Mesothelial cell of epicardium (in vitro differentiated cells): ENCODE measurements at regions not wholly inside any gene's neighbourhood (a gene's known extent, or its start where the extent isn't known, plus 50 kb on each side); places are given as distances from the start of the nearest gene placed in this dataset.
"Not testable (repeated sequence)": the region's sequence is repeated elsewhere in the genome, so short reads cannot be mapped to it uniquely, and the experiment has no call there.

Experiments used
- DNase-seq, 2 experiments: peaks; one replicate each; pipeline ENCODE4 v3.0.0; 2021; ENCODE audit warnings: low spot score in 2 of 2; ENCODE audit not compliant: unreplicated experiment in 2 of 2
- H3K27ac Mint-ChIP-seq: 2 replicates; pipeline ENCODE4 v1.8.0; 2021; ENCODE audit warnings: mixed read lengths
- H3K27me3 Mint-ChIP-seq: 2 replicates; pipeline ENCODE4 v1.8.0; 2021; ENCODE audit warnings: low read depth, mixed read lengths
- H3K36me3 Mint-ChIP-seq: 2 replicates; pipeline ENCODE4 v1.8.0; 2021; ENCODE audit warnings: mixed read lengths
- H3K4me1 Mint-ChIP-seq: 2 replicates; pipeline ENCODE4 v1.8.0; 2021; ENCODE audit warnings: mixed read lengths
- H3K4me3 Mint-ChIP-seq: 2 replicates; pipeline ENCODE4 v1.8.0; 2021; ENCODE audit warnings: mild to moderate bottlenecking, moderate library complexity, mixed read lengths
- H3K9me3 Mint-ChIP-seq: 2 replicates; pipeline ENCODE4 v1.8.0; 2021; ENCODE audit warnings: mixed read lengths
- CTCF ChIP-seq: fragments of 200-600 bp; sonication (generic); IDR thresholded peaks from one replicate; pipeline ENCODE4 v1.5.0; 2021; ENCODE audit warnings: antibody characterized with exemption; ENCODE audit not compliant: unreplicated experiment

- no peaks in the 10 kb centered on the region for H3K36me3 Mint-ChIP-seq
- no peak for DNase-seq
- H3K27me3 Mint-ChIP-seq = no peaks in the 10 kb centered on the region
- no peak for TF ChIP-seq CTCF
- H3K4me3 Mint-ChIP-seq = no peak overlapping the region
- no peak overlapping the region for H3K27ac Mint-ChIP-seq
- no peaks in the 10 kb centered on the region for H3K4me1 Mint-ChIP-seq
- no peaks in the 10 kb centered on the region for H3K9me3 Mint-ChIP-seq
Observed at GRCh38 chrX:7343181-7343580, 195.2 kb upstream of the PUDP start.

- not testable (repeated sequence) for DNase-seq, H3K4me3 Mint-ChIP-seq, H3K27ac Mint-ChIP-seq, H3K4me1 Mint-ChIP-seq, H3K27me3 Mint-ChIP-seq
- peaks cover 12% of the 10 kb centered on the region for H3K9me3 Mint-ChIP-seq
- H3K36me3 Mint-ChIP-seq = peaks cover 14% of the 10 kb centered on the region
Observed at GRCh38 chrX:7335816-7336362, 187.9 kb upstream of the PUDP start.

GRCh38 chrX:7334253-7334935, 186.4 kb upstream of the PUDP start:
- Mint-ChIP-seq H3K27ac (no peak overlapping the region), H3K9me3 (peaks cover 12% of the 10 kb centered on the region), H3K36me3 (peaks cover 14% of the 10 kb centered on the region), H3K4me3 (no peak overlapping the region), H3K27me3 (no peaks in the 10 kb centered on the region), H3K4me1 (no peaks in the 10 kb centered on the region)
- no peak for DNase-seq
- no peak for TF ChIP-seq CTCF

- Mint-ChIP-seq H3K36me3 (peaks cover 6% of the 10 kb centered on the region), H3K4me3 (no peak overlapping the region), H3K9me3 (peaks cover 6% of the 10 kb centered on the region), H3K27me3 (no peaks in the 10 kb centered on the region), H3K4me1 (no peaks in the 10 kb centered on the region), H3K27ac (no peak overlapping the region)
- no peak for DNase-seq
- no peak for TF ChIP-seq CTCF
Observed at GRCh38 chrX:7330971-7331746, 183.2 kb upstream of the PUDP start.

GRCh38 chrX:7330556-7330955, 182.6 kb upstream of the PUDP start:
- Mint-ChIP-seq H3K4me1 (no peaks in the 10 kb centered on the region), H3K4me3 (no peak overlapping the region), H3K27me3 (no peaks in the 10 kb centered on the region), H3K36me3 (peaks cover 5% of the 10 kb centered on the region), H3K27ac (no peak overlapping the region), H3K9me3 (peaks cover 1% of the 10 kb centered on the region)
- TF ChIP-seq CTCF = no peak
- DNase-seq = no peak

GRCh38 chrX:7318661-7319060, 170.7 kb upstream of the PUDP start:
- no peak overlapping the region for H3K27ac Mint-ChIP-seq
- no peaks in the 10 kb centered on the region for H3K36me3 Mint-ChIP-seq
- peaks cover 6% of the 10 kb centered on the region for H3K9me3 Mint-ChIP-seq
- no peak for DNase-seq
- no peaks in the 10 kb centered on the region for H3K27me3 Mint-ChIP-seq
- no peak for TF ChIP-seq CTCF
- H3K4me3 Mint-ChIP-seq = no peak overlapping the region
- H3K4me1 Mint-ChIP-seq = no peaks in the 10 kb centered on the region
